ENCODE measurements at regions not wholly inside any gene's neighbourhood (a gene's known extent, or its start where the extent isn't known, plus 50 kb on each side); places are given as distances from the start of the nearest gene placed in this dataset.
"Not testable (repeated sequence)": the region's sequence is repeated elsewhere in the genome, so short reads cannot be mapped to it uniquely, and the experiment has no call there.

GRCh38 chr1:188122646-188123045, 1293.9 kb downstream of the PLA2G4A start:
- no peak for DNase-seq

GRCh38 chr1:188127507-188127906, 1298.8 kb downstream of the PLA2G4A start:
- DNase-seq, result no peak

GRCh38 chr1:188128761-188129160, 1300.0 kb downstream of the PLA2G4A start:
- no peak for DNase-seq

GRCh38 chr1:188129856-188130838, 1301.4 kb downstream of the PLA2G4A start:
- DNase-seq, result no peak

- DNase-seq, result no peak
Observed at GRCh38 chr1:188137221-188137620, 1308.5 kb downstream of the PLA2G4A start.

- no peak for DNase-seq
Observed at GRCh38 chr1:188140958-188141357, 1312.2 kb downstream of the PLA2G4A start.

GRCh38 chr1:188154196-188154595, 1325.4 kb downstream of the PLA2G4A start:
- no peak for DNase-seq

- DNase-seq, result no peak
Observed at GRCh38 chr1:188154761-188155160, 1326.0 kb downstream of the PLA2G4A start.

- DNase-seq, result no peak
Observed at GRCh38 chr1:188155261-188155660, 1326.5 kb downstream of the PLA2G4A start.

GRCh38 chr1:188164459-188164858, 1335.7 kb downstream of the PLA2G4A start:
- DNase-seq, result no peak

- no peak for DNase-seq
Observed at GRCh38 chr1:188166654-188167053, 1337.9 kb downstream of the PLA2G4A start.

GRCh38 chr1:188169971-188170370, 1341.2 kb downstream of the PLA2G4A start:
- no peak for DNase-seq

- DNase-seq, result no peak
Observed at GRCh38 chr1:188170411-188170810, 1341.7 kb downstream of the PLA2G4A start.

- DNase-seq, result no peak
Observed at GRCh38 chr1:188170935-188171334, 1342.2 kb downstream of the PLA2G4A start.

- not testable (repeated sequence) for DNase-seq
Observed at GRCh38 chr1:188182063-188182462, 1353.3 kb downstream of the PLA2G4A start.

GRCh38 chr1:188188317-188188716, 1359.6 kb downstream of the PLA2G4A start:
- DNase-seq, result no peak

- no peak for DNase-seq
Observed at GRCh38 chr1:188194916-188195315, 1366.2 kb downstream of the PLA2G4A start.

- DNase-seq, result no peak
Observed at GRCh38 chr1:188218289-188218688, 1389.5 kb downstream of the PLA2G4A start.

GRCh38 chr1:188220051-188220450, 1391.3 kb downstream of the PLA2G4A start:
- DNase-seq, result no peak

GRCh38 chr1:188224263-188224662, 1395.5 kb downstream of the PLA2G4A start:
- DNase-seq, result no peak

GRCh38 chr1:188225975-188226374, 1397.2 kb downstream of the PLA2G4A start:
- DNase-seq, result no peak

- no peak for DNase-seq
Observed at GRCh38 chr1:188228623-188229022, 1399.9 kb downstream of the PLA2G4A start.

- no peak for DNase-seq
Observed at GRCh38 chr1:188237573-188238348, 1409.0 kb downstream of the PLA2G4A start.
